ENCODE measurements at regions not wholly inside any gene's neighbourhood (a gene's known extent, or its start where the extent isn't known, plus 50 kb on each side); places are given as distances from the start of the nearest gene placed in this dataset.
"Not testable (repeated sequence)": the region's sequence is repeated elsewhere in the genome, so short reads cannot be mapped to it uniquely, and the experiment has no call there.

- DNase-seq = not testable (repeated sequence)
These were observed 590.1 kb downstream of the TMEM121 start for GRCh38 chr14:106116339-106116930.

- no peak for DNase-seq
These were observed 593.7 kb downstream of the TMEM121 start for GRCh38 chr14:106120101-106120500.

GRCh38 chr14:106129274-106129673 is 602.9 kb downstream of the TMEM121 start:
- DNase-seq = no peak

GRCh38 chr14:106129904-106130661 is 603.7 kb downstream of the TMEM121 start:
- not testable (repeated sequence) for DNase-seq

- DNase-seq = not testable (repeated sequence)
These were observed 606.7 kb downstream of the TMEM121 start for GRCh38 chr14:106133126-106133525.

- no peak for DNase-seq
These were observed 608.5 kb downstream of the TMEM121 start for GRCh38 chr14:106134886-106135285.

- no peak for DNase-seq
These were observed 615.1 kb downstream of the TMEM121 start for GRCh38 chr14:106141242-106142220.

- DNase-seq = not testable (repeated sequence)
These were observed 619.3 kb downstream of the TMEM121 start for GRCh38 chr14:106145731-106146130.

GRCh38 chr14:106153362-106153955 is 627.1 kb downstream of the TMEM121 start:
- not testable (repeated sequence) for DNase-seq

- DNase-seq = no peak
These were observed 636.9 kb downstream of the TMEM121 start for GRCh38 chr14:106163316-106163715.

GRCh38 chr14:106163812-106164211 is 637.4 kb downstream of the TMEM121 start:
- not testable (repeated sequence) for DNase-seq

- DNase-seq = no peak
These were observed 639.8 kb downstream of the TMEM121 start for GRCh38 chr14:106166232-106166631.

- no peak for DNase-seq
These were observed 640.3 kb downstream of the TMEM121 start for GRCh38 chr14:106166650-106167204.

- DNase-seq = not testable (repeated sequence)
These were observed 643.8 kb downstream of the TMEM121 start for GRCh38 chr14:106170163-106170658.

- DNase-seq = no peak
These were observed 647.8 kb downstream of the TMEM121 start for GRCh38 chr14:106174206-106174605.

- not testable (repeated sequence) for DNase-seq
These were observed 651.2 kb downstream of the TMEM121 start for GRCh38 chr14:106177266-106178246.

GRCh38 chr14:106179761-106180160 is 653.4 kb downstream of the TMEM121 start:
- DNase-seq = no peak

- not testable (repeated sequence) for DNase-seq
These were observed 658.4 kb downstream of the TMEM121 start for GRCh38 chr14:106184771-106185170.

- not testable (repeated sequence) for DNase-seq
These were observed 658.9 kb downstream of the TMEM121 start for GRCh38 chr14:106185174-106185836.

GRCh38 chr14:106185837-106186233 is 659.5 kb downstream of the TMEM121 start:
- no peak for DNase-seq

Measured in GOT3 (cell line).